GM19452 (cell line): ENCODE measurements at regions not wholly inside any gene's neighbourhood (a gene's known extent, or its start where the extent isn't known, plus 50 kb on each side); places are given as distances from the start of the nearest gene placed in this dataset.

ENCODE experiments used
- ATAC-seq: cut with Tn5 transposase; IDR thresholded peaks from one replicate; pipeline ENCODE4 v1.9.1; 2021; ENCODE audit not compliant: unreplicated experiment

DNA sequence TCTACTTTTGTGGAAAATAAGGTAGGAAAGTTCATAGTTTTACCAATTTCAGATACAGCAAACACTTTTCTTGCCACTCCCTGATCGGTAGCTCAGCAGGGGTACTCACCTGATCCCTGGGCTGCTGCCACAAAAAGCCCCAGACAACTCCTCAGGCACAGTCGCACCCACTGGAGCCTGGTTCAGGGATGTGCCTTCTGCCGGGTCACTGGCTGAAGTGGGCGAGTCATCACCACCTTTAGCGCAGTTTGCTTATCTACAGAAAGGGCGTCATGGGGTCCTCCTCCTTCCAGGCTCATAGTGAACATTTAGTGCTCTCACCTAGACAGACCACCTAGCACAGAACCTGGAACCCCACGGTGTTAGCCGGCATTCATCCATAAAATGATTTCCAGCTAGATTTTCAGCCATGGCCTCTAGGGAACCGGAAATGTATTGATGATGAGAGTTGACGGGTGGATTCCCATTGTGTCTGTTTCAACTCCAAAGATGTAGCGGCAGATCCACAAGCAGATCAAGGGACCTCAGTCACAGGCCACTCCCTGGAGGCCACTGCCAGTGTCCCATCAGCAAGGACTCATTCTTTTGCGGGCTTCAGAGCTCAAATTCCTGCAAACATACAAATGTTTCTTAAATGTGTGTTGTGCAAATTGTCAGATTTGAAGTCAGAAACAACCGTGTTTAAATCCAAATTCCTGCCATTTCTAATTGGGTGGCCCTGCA lies 408.4 kb upstream of the SALL3 start:
- ATAC-seq: no peak

DNA sequence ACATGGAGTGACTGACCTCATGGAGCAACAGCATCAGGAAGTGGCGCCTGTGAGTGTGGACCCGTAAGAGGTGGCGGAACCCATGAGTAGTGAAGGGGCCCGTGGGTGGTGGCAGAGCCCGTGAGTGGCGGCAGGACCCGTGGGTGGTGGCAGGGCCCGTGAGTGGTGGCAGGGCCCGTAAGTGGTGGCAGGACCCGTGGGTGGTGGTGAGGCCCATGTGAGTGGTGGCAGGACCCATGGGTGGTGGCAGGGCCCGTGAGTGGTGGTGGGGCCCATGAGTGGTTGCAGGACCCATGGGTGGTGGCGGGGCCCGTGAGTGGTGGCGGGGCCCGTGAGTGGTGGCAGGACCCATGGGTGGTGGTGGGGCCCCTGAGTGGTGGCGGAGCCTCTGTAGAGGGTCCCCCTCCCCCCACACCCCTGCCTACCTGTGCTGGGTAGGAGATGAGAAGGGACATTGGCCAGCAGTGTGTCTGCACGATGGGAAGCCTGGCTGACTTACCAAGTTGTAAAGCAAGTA lies 407.7 kb upstream of the SALL3 start:
- ATAC-seq: no peak

DNA sequence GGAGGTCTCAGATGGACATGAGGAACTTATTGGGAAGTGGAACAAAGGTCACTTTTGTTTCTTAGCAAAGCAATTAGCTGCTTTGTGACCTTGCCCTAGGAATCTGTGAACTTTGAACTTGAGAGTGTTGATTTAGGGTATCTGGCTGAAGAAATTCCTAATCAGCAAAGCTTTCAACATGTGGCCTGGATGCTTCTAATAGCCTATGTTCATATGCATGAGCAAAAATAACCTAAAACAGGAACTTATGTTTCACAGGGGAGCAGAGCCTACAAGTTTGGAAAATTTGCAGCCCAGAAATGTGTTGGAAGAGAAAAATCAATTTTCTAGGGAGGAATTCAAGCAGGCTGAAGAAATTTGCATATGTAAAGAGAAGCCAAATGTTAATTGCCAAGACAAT lies 405.8 kb upstream of the SALL3 start:
- ATAC-seq: no peak

DNA sequence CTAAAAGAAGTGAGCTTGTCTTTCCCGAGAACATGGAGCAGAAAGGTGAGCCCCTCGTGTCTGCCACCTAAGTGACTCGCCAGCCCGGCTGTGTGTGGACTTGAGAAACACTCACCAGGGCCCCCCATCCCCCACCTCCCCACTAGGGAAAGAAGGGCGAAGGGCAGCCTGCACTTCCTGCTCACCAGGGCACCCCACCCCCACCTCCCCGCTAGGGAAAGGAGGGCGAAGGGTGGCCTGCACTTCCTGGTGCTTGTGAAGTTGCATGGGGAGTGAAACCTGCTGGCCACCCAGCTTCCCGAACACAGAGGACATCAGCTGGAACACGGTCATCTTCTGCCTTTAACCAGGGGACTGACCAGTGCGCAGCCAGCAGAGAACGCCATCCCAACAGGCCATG lies 402.7 kb upstream of the SALL3 start:
- ATAC-seq: no peak

DNA sequence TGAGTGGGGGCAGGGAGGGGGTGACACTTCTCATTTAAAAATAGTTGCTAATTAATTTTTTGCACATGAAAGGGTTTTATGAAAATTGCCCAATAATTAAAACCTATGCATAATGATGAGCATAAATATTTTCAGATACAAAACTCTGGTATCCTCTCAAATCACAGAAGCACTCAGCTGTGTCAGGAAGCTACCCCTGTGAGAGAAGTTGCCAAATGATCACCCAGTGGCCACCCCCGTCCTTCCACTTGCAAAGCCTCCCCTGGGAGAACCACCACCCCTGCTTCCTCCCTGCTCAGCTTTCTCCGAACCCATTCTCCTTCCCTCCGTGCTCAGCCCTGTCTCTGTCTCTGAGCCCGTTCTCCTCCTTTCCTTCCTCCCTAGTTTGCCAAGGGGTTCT lies 400.2 kb upstream of the SALL3 start:
- no peak for ATAC-seq

DNA sequence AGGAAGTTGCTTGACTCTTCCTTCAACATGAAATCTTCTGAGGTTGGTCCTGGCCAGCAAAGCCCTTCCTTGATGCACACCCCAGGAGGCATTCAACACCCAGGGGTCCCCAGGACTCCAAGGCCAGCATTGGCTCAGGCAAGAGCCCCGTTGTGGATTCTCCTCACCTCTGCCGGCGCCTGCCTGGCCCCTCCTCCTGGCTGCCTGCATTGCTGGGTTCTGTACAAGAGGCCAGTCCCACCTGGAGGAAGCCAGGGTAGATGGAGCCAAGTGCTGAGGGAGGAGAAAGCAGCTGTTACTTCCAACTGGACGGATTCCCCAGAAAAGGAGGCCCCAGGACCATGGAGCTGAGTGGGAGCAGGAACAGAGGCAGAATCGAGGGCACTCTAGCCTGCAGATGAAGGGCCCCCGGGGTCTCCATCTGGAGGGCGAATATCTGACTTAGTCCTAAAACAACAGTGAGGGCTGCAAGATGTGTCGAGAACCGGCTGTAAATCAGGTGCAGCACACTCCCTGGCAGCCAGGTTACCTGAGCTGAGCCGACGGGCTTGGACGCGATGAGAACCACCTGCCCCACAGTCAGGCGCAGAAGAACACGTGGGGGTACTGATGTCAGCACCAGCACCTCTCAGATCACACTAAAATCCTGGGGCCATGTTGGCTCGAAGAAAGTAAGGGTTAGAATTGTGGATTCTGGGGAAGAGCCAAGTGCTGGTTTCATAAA lies 399.6 kb upstream of the SALL3 start:
- ATAC-seq: no peak

DNA sequence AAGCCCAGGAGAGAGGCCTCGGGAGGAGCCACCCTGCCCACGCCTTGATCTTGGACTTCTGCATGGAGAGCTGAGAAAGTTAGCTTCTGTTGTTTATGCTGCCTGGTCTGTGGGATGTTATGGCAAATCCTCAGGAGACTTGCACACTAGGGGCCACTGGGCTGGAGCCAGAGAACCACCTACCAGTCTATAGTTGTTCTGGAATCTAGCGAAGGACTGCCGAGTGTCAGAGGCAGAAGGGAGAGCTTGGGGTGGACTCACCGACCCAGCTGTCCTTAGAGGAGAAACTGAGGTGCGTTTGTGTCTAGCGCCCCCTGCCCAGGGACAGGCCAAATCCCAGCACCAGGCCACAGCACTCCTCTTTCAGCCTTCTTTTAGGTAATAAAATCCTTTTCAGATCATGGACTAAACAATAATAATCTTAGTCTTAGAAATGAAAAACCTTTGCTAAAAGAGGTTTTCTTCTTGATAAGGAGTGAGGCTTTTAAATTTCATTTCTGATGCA lies 398.7 kb upstream of the SALL3 start:
- no peak for ATAC-seq

DNA sequence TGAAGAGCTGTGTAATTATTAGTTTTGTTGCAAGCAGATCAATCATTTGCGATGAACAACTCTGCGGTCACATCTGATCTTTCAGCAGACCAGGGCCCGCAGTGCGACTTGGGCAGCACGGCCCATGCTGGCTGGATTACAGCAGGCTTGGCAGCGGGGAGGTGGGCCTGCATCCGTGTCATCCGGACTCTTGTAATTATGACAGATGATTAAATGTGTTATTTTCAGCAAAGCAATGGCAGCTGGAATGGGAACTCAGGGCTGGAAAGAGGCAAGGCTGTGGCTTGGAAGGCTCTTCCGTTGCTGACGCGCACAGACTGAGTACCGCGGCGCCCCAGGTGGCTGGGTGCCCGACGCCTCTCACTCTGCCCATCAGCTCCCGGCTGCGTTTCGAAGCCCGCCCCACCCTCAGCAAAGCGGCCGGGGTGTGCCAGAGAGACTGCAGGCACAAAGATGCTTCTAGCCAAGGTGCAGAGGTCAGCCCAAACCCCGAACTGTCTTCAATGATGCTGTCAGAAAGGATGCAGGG lies 397.4 kb upstream of the SALL3 start:
- ATAC-seq: no peak

DNA sequence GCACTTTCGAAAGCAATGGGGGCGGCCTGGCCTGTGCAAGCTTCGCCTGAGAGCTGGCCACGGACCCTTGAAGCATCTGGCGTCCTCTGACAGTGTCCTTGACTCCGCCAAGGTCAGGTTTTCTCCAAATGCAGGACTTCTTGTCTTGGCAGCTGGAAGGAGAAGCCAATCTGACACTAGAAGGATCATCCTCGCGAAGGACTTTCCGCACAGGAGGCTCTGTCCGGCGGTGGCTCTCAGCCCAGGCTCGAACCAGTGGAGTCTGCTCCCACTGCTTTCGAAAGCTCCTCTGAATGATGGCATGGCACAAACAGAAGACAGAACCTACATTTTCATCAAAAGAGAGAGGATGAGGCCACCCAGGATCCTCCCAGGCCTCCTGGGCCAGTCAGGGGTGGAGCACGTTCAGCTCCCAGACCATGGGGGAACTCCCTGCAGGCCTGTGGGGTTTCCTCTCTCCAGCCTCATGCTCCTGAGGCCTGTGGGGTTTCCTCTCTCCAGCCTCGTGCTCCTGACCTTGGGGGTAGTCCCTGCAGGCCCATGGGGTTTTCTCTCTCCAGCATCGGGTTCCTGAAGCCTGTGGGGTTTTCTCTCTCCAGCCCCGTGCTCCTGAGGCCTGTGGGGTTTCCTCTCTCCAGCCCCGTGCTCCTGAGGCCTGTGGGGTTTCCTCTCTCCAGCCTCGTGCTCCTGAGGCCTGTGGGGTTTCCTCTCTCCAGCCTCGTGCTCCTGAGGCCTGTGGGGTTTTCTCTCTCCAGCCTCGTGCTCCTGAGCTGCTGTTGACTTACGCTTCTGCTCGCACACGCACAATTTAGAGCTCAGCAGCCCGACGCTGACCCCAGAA lies 396.5 kb upstream of the SALL3 start:
- ATAC-seq: no peak

DNA sequence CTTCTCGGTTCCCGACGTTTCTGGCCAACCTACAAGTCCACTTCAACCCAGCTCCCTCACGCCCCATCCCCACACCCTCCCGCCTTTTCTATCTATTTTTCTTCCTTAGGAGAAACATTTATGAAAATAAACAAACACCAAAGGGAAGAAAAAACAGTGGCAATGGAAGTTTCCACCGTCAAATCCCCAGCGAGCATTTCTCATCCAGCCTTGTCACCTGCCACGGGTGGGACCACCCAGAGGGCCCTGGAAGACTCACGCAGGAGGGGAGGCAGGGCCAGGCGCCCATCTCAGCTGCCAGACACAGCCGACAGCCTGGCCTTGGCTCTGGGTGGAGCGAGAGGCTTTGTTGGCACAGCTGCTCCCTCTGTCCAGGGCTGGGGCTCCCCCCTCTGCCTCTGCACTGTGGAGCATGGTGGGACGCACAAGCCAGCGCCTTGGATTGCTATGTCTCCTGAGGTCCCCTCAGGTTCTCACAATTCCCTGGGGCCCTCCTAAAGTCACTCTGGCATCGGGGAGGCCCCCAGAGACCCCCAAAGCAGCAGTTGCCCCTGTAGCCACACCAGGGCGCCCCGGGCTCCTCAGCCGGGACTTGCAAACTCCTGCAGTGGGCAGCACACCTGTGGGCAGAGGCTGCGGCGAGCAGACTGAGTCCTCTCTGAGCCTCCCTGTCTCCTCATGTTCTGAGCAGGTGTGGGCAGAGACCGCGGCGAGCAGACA lies 395.7 kb upstream of the SALL3 start:
- no peak for ATAC-seq

DNA sequence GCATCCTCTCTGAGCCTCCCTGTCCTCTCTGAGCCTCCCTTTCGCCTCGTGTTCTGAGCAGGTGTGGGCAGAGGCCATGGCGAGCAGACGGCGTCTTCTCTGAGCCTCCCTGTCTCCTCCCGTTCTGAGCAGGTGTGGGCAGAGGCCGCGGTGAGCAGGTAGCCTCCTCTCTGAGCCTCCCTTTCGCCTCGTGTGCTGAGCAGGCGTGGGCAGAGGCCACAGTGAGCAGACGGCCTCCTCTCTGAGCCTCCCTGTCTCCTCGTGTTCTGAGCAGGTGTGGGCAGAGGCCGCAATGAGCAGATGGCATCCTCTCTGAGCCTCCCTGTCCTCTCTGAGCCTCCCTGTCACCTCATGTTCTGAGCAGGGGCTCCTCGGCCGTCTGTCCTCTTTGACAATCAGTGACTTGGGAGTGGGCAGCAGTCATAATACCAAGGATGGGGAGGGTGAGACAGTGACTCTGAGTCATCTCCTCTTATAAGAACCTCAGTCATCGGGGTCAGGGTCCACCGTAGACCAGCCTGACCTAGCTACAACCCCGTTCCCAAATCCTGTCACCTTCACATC lies 395.1 kb upstream of the SALL3 start:
- no peak for ATAC-seq

DNA sequence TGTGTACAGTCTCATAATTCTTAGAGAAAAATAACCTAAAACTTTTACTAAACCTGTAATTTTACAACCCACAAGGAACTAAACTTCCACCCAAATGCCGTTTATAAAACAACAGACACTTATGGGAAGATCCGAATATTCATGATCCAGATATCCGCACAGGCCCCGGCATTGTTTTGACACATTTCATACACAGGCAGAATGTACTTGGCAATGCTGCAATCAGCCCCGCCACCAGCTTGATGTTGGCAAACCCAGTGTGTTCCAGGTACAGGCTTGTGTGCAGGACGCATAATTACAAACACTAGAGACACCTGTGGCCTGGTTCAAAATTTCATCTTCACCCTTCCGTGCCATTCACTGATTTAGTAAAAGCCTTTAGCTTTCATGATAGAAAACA lies 393.0 kb upstream of the SALL3 start:
- no peak for ATAC-seq

DNA sequence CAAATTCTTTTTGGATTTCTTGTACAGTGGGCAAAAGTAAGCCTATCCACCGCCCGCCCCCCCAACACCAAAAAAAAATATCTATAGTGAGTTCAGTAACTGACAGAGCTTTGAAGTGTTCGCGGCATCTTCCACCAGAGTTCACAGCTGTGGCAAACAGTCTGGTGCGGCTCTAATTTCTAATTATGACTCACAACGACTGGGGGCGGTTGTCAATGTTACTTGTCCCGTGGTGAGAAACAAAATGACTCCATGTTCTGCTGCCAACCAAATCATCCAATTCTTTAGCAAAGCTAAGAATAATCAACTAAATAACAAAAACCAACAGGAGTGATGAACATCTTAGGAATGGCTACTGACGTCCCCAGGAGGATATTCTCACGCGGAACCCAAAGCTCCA lies 392.5 kb upstream of the SALL3 start:
- no peak for ATAC-seq

DNA sequence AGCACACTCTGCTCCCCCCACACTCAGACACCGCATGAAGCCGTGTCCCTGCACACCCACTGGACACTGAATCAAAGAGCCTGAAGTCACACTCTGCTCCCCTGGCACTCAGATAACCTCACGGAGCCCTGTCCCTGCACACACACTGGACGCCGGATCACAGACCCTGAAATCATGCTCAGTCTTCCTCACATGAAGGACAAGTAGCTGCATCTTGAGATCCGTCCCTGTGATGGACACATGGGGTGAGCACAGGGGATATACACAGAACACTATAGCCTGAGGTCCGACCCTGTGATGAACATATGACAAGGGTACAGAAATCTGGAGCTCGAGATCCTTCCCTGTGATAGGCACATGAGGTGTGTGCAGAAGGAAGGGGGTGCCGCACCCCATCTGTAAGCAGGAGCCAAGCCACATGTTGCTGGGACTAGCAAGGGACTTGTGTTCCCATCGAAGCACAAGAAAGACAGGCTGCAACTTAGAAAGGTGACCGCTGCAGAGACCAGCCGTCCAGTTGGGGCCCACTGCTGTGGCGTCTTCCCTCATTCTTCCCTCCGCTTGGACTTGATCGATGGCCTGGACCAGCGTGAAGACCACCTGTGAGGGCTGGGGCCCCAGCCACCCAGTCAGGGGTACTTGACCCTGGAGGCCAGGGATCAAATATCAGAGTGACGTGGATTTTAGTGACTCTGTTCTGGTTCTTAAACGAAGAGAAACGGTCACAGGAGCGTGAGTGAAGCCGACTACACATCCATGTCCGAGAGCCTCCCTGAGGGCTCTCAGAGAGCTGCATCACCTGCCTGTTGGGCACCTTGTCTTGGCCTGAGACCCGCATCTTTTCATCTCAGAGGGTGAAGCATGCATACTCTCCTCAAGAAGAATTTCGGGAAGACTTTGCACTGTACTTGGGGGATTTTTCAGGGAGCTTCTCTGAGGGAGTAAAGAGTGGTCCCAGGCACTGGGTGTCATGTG lies 391.7 kb upstream of the SALL3 start:
- ATAC-seq: no peak

DNA sequence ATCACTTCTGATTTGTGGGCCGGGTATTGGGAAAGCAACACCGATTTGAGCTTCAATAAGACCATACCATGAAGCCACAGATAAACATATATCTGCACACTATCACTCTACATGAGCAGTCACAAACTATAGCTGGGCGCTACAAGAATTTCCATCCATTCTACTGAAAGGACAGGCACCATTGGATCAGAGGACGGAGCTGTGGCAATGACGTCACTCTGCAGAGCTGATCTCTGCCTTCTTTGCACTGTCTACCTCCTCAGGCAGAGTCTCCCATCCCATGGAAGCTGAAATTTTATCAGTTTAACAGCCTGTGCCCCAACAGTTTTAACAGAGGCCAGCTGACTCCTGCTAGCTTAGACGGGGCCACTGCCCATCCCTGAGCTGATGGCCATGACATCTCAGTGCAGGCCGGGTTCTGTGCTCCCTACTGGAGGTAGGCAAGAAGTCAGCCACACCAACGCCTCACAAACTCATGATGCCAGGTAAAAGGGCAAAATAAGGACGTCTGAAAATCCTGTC lies 389.6 kb upstream of the SALL3 start:
- no peak for ATAC-seq

DNA sequence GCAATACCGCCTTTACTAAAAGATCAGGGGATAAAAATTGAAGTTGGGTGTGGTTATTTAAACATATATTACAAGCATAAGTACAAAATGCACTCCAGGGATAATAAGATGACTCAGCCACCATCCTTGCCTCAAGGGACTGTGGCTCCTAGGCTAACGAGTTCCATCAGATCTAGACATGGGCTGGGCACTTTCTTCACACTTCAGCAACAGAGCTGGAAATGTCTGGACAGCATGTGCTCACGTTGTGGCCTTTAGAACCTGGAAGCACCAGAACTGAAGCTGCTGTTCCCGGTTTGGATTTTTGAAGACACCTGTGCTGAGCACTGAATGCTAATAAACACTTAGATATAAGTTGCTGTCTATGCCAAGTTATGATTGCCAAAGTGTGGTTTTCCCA lies 384.2 kb upstream of the SALL3 start:
- no peak for ATAC-seq

DNA sequence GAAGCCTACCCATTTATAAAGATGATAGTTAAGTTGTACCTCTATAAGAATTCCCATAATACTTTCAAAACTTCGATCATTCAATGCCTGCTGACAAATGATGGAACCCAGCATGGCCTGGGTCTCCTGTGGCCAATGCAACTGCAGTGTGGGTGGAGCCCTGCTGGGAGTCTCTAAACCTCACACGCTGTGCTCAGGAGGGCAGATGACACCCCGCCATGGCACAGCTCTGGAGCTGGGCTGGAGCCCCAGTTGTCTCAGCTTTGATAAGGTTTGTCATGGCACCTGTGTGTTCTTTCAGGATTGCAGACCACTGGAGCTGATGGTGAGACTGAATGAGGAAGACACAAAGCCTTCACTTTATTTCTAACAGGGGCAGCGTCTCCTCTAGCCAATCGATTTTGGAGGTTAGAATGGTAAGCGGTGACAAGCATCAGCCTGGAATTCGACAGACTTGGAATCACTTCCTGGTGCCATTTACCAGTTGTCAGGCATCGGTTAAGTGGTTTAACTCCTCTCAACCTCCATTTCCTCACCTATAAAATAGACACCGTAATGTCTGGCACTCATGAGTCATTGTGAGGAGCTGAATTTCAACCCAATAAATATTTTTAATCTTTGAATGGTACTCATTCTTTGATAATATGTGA lies 383.6 kb upstream of the SALL3 start:
- ATAC-seq: no peak

DNA sequence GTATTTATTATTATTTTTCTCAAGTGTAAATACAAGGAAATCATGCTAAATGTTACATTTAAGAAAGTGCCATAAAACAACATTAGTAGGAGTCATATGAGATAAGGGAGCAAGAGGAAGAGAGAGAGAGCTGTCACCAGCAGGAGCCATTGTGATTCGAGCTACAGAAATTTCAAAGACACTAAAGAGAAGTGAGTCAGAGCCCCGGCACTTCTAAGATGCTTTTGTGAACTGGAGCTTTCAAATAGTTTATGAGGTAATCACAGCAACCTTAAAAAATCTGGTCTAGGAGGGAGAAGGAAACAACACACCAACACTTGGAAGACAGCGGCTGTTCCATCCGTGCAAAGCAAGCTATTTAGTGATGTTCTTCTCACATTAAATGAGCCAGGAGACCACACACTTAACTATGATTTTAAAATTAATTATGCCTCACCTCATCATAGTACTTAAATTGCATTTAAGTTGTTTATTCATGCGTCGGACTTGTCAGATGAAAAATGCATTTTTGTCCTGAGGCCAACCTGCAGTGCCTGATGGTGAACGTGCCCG lies 382.7 kb upstream of the SALL3 start:
- ATAC-seq: no peak
